ENCODE measurements at regions not wholly inside any gene's neighbourhood (a gene's known extent, or its start where the extent isn't known, plus 50 kb on each side); places are given as distances from the start of the nearest gene placed in this dataset.

DNA sequence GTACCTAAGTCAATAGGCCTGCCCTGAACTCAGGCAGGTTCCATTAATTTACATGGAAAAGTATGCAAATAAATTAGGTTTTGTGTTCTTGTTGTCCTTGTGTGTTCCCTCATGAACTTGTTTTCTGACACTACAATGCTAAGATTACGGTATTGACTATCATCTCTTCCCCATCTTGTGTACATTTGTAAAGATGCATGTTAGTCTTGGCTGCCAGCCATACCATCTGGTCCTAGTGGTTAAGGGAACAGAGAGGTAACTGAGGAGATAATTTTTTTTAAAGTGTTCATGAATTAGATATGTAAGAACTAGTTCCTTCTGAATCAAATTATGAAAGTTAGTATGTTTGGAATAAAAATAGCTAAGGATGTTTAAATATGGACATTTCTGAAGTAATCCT lies 167.6 kb upstream of the ADAMTS5 start:
- intact Hi-C loops (cut with DNase I; ENCODE audit: low total_unique reads) = no loop called here
- Histone ChIP-seq H3K4me1 (no peaks in the 10 kb centered on the region), H3K9me3 (no peaks in the 10 kb centered on the region), H3K36me3 (no peaks in the 10 kb centered on the region), H3K27me3 (no peaks in the 10 kb centered on the region), H3K4me3 (no peak overlapping the region), H3K27ac (no peak overlapping the region)
- TF ChIP-seq CTCF (IDR thresholded peaks at IDR 0.05) (no peak), EP300 (IDR thresholded peaks at IDR 0.05) (no peak), POLR2A (IDR thresholded peaks at IDR 0.05) (no peak), POLR2AphosphoS5 (IDR thresholded peaks at IDR 0.05) (no peak)
- peak in 1 of 2 donors; percentile 30 for DNase-seq
- 32 to 48% (median 44%) methylated on average over 1 of the region's 1 CpG for WGBS, 5 donors

DNA sequence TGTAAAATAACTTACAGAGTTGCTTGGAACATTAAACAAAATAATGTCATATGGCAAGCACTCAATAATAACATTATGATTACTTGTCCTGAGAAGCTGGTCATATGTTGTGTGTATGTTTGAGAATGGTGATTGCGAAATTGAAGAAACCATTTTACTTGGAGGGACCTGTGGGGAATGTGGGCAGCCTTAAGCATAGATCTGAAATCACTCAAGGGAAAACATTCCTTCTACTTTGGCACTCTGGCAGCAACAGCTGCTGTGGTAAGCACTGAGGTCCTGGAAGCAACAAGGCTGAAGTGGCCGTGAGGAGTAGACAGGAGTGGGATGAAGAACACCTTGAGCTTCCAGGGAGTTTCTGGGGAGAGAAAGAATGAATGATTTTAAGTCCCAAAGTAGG lies 165.4 kb upstream of the ADAMTS5 start:
- no peaks in the 10 kb centered on the region for H3K9me3 ChIP-seq
- no peak overlapping the region for H3K27ac ChIP-seq
- no peaks in the 10 kb centered on the region for H3K36me3 ChIP-seq
- no peaks in the 10 kb centered on the region for H3K4me1 ChIP-seq
- no peak for TF ChIP-seq POLR2A (IDR thresholded peaks at IDR 0.05)
- TF ChIP-seq POLR2AphosphoS5 (IDR thresholded peaks at IDR 0.05) = no peak
- no peak for TF ChIP-seq EP300 (IDR thresholded peaks at IDR 0.05)
- TF ChIP-seq CTCF (IDR thresholded peaks at IDR 0.05) = no peak
- intact Hi-C loops (cut with DNase I; ENCODE audit: low total_unique reads) = no loop called here
- no peaks in the 10 kb centered on the region for H3K27me3 ChIP-seq
- DNase-seq = no peak
- 78 to 89% (median 81%) methylated on average over 2 of the region's 2 CpGs for WGBS, 5 donors
- H3K4me3 ChIP-seq = no peak overlapping the region

DNA sequence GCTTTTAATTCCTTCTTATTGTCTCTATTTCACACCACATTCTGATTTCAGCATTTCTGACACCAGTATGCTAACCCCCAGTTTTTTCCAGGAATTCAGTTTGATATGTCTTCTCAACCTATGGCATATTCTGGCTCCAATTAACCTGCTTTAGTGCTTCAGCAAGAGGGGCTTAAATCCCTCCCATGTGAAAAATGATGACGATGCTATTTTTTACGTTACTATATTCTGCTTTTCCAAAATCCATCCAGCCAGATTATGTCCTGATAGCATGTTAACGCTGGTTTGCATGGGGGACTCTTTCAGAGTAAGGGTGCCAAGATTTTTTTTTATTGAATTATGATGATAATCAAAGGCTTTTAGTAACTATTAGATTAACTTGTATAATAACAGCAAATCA lies 163.3 kb upstream of the ADAMTS5 start:
- WGBS, 5 donors = 81 to 89% (median 83%) methylated on average over 3 of the region's 3 CpGs
- H3K27me3 ChIP-seq = no peaks in the 10 kb centered on the region
- H3K27ac ChIP-seq = no peak overlapping the region
- H3K4me1 ChIP-seq = no peaks in the 10 kb centered on the region
- H3K36me3 ChIP-seq = no peaks in the 10 kb centered on the region
- intact Hi-C loops (cut with DNase I; ENCODE audit: low total_unique reads) = no loop called here
- TF ChIP-seq POLR2AphosphoS5 (IDR thresholded peaks at IDR 0.05) = no peak
- TF ChIP-seq CTCF (IDR thresholded peaks at IDR 0.05) = no peak
- TF ChIP-seq POLR2A (IDR thresholded peaks at IDR 0.05) = no peak
- no peak for TF ChIP-seq EP300 (IDR thresholded peaks at IDR 0.05)
- H3K4me3 ChIP-seq = no peak overlapping the region
- no peak for DNase-seq
- H3K9me3 ChIP-seq = no peaks in the 10 kb centered on the region

GRCh38 chr21:27129694-27130093 lies 162.8 kb upstream of the ADAMTS5 start:
- TF ChIP-seq POLR2AphosphoS5 (IDR thresholded peaks at IDR 0.05) (no peak), EP300 (IDR thresholded peaks at IDR 0.05) (no peak), POLR2A (IDR thresholded peaks at IDR 0.05) (no peak), CTCF (IDR thresholded peaks at IDR 0.05) (no peak)
- intact Hi-C loops (cut with DNase I; ENCODE audit: low total_unique reads) = no loop called here
- no peaks in the 10 kb centered on the region for H3K27me3 ChIP-seq
- no peak for DNase-seq
- no peak overlapping the region for H3K27ac ChIP-seq
- H3K9me3 ChIP-seq = no peaks in the 10 kb centered on the region
- no peak overlapping the region for H3K4me3 ChIP-seq
- H3K36me3 ChIP-seq = no peaks in the 10 kb centered on the region
- no peaks in the 10 kb centered on the region for H3K4me1 ChIP-seq
